ENCODE measurements at regions not wholly inside any gene's neighbourhood (a gene's known extent, or its start where the extent isn't known, plus 50 kb on each side); places are given as distances from the start of the nearest gene placed in this dataset.

GRCh38 chr1:30538226-30538992 is 185.0 kb downstream of the MATN1 start:
- no peak for ATAC-seq
- no peak for TF ChIP-seq RARB (CRISPR knock-in tag; IDR thresholded peaks at IDR 0.05)
- TF ChIP-seq ZNF70 (CRISPR knock-in tag; IDR thresholded peaks at IDR 0.05): no peak
- no peak for TF ChIP-seq ZNF8 (CRISPR knock-in tag; IDR thresholded peaks at IDR 0.05)
- TF ChIP-seq ZFP30 (CRISPR knock-in tag; IDR thresholded peaks at IDR 0.05): no peak
- TF ChIP-seq TSHZ2 (CRISPR knock-in tag; IDR thresholded peaks at IDR 0.05): no peak
- no peak for TF ChIP-seq SNAI2 (CRISPR knock-in tag; IDR thresholded peaks at IDR 0.05)
- TF ChIP-seq ZFP3 (CRISPR knock-in tag; IDR thresholded peaks at IDR 0.05): no peak
- TF ChIP-seq ARNTL (CRISPR knock-in tag; IDR thresholded peaks at IDR 0.05; ENCODE audit: borderline replicate concordance, low read depth): no peak
- TF ChIP-seq TOX (CRISPR knock-in tag; IDR thresholded peaks at IDR 0.05; ENCODE audit: borderline replicate concordance): no peak
- TF ChIP-seq ESRRG (CRISPR knock-in tag; IDR thresholded peaks at IDR 0.05): no peak
- no peak for TF ChIP-seq TCF4 (CRISPR knock-in tag; IDR thresholded peaks at IDR 0.05; ENCODE audit: borderline replicate concordance)
- TF ChIP-seq OSR1 (CRISPR knock-in tag; IDR thresholded peaks at IDR 0.05): no peak
- no peak for TF ChIP-seq BACH2 (CRISPR knock-in tag; IDR thresholded peaks at IDR 0.05; ENCODE audit: borderline replicate concordance)
- TF ChIP-seq GLIS3 (CRISPR knock-in tag; IDR thresholded peaks at IDR 0.05): no peak
- TF ChIP-seq POU6F1 (CRISPR knock-in tag; IDR thresholded peaks at IDR 0.05; ENCODE audit: borderline replicate concordance, low read depth): no peak

- no peak for ATAC-seq
These were observed 186.1 kb downstream of the MATN1 start for GRCh38 chr1:30537279-30537678.

GRCh38 chr1:30536530-30536929 is 186.9 kb downstream of the MATN1 start:
- ATAC-seq: no peak
- TF ChIP-seq PATZ1 (CRISPR knock-in tag; IDR thresholded peaks at IDR 0.05; ENCODE audit: borderline replicate concordance): no peak
- no peak for TF ChIP-seq ZNF565 (CRISPR knock-in tag; conservative IDR thresholded peaks at IDR 0.05; ENCODE audit: low read depth)
- TF ChIP-seq TCF4 (CRISPR knock-in tag; IDR thresholded peaks at IDR 0.05; ENCODE audit: borderline replicate concordance): no peak
- TF ChIP-seq ZFP3 (CRISPR knock-in tag; IDR thresholded peaks at IDR 0.05): no peak
- TF ChIP-seq ZC3H10 (CRISPR knock-in tag; IDR thresholded peaks at IDR 0.05): no peak
- TF ChIP-seq GLIS3 (CRISPR knock-in tag; IDR thresholded peaks at IDR 0.05): no peak
- no peak for TF ChIP-seq PPARA (CRISPR knock-in tag; IDR thresholded peaks at IDR 0.05; ENCODE audit: borderline replicate concordance)
- no peak for TF ChIP-seq CREB5 (CRISPR knock-in tag; IDR thresholded peaks at IDR 0.05; ENCODE audit: low read depth)
- TF ChIP-seq SNAI2 (CRISPR knock-in tag; IDR thresholded peaks at IDR 0.05): no peak
- TF ChIP-seq ISL1 (CRISPR knock-in tag; IDR thresholded peaks at IDR 0.05): no peak

More at GRCh38 chr1:30537279-30537678, 186.1 kb downstream of the MATN1 start:
- TF ChIP-seq TSHZ2 (CRISPR knock-in tag; IDR thresholded peaks at IDR 0.05): no peak
- TF ChIP-seq CSDC2 (CRISPR knock-in tag; IDR thresholded peaks at IDR 0.05): no peak
- TF ChIP-seq TOX (CRISPR knock-in tag; IDR thresholded peaks at IDR 0.05; ENCODE audit: borderline replicate concordance): no peak
- no peak for TF ChIP-seq ISL1 (CRISPR knock-in tag; IDR thresholded peaks at IDR 0.05)
- no peak for TF ChIP-seq BACH2 (CRISPR knock-in tag; IDR thresholded peaks at IDR 0.05; ENCODE audit: borderline replicate concordance)
